Activated B cell treated with CpG ODN at 0.5 μM for 24 hours (primary cell): ENCODE measurements at regions not wholly inside any gene's neighbourhood (a gene's known extent, or its start where the extent isn't known, plus 50 kb on each side); places are given as distances from the start of the nearest gene placed in this dataset.
"Not testable (repeated sequence)": the region's sequence is repeated elsewhere in the genome, so short reads cannot be mapped to it uniquely, and the experiment has no call there.

Experiments
- ATAC-seq: fragments of 200-7000 bp; cut with Tn5 transposase; one replicate; pipeline ENCODE4 v1.10.0; 2021; ENCODE audit warnings: low read depth, mild to moderate bottlenecking, moderate library complexity
- CTCF ChIA-PET: fragments of 350-600 bp; sonication (Branson Sonifier 250); formaldehyde crosslinking; loops from one replicate; lab custom pipeline; 2021; ENCODE audit warnings: antibody characterized with exemption; lab: Charles Lee
- POLR2A ChIA-PET: fragments of 350-600 bp; sonication (Branson Sonifier 250); formaldehyde crosslinking; loops from one replicate; lab custom pipeline; 2021; ENCODE audit warnings: antibody characterized with exemption; lab: Charles Lee
- DNase-seq: peaks from one replicate; pipeline ENCODE4 v3.0.0; 2022
- H3K27ac Mint-ChIP-seq: one replicate; pipeline ENCODE4 v1.8.0; 2020; ENCODE audit warnings: mixed read lengths
- H3K27me3 Mint-ChIP-seq: one replicate; pipeline ENCODE4 v1.8.0; 2021; ENCODE audit warnings: mixed read lengths
- H3K36me3 Mint-ChIP-seq: one replicate; pipeline ENCODE4 v1.8.0; 2021; ENCODE audit warnings: low read depth, mixed read lengths
- H3K4me1 Mint-ChIP-seq: one replicate; pipeline ENCODE4 v1.8.0; 2021; ENCODE audit warnings: mixed read lengths
- H3K4me3 Mint-ChIP-seq: one replicate; pipeline ENCODE4 v1.8.0; 2020; ENCODE audit warnings: mild to moderate bottlenecking, mixed read lengths
- H3K9me3 Mint-ChIP-seq: one replicate; pipeline ENCODE4 v1.8.0; 2020; ENCODE audit warnings: mixed read lengths
- CTCF ChIP-seq: fragments of 200-600 bp; IDR thresholded peaks from one replicate; pipeline ENCODE4 v1.8.0; 2022; ENCODE audit warnings: antibody characterized with exemption, mild to moderate bottlenecking
- intact Hi-C: fragments of 100-400 bp; cut with micrococcal nuclease; formaldehyde crosslinking; loops from one replicate; pipeline ENCODE4 v1.15.1; 2024

- intact Hi-C loops: no loop called here
- no peak overlapping the region for H3K4me3 Mint-ChIP-seq
- no peaks in the 10 kb centered on the region for H3K4me1 Mint-ChIP-seq
- ATAC-seq (no peak), DNase-seq (no peak)
- no peak for TF ChIP-seq CTCF
- H3K9me3 Mint-ChIP-seq: no peaks in the 10 kb centered on the region
- ChIA-PET CTCF (no interaction called here), POLR2A (no interaction called here)
- H3K27me3 Mint-ChIP-seq: no peaks in the 10 kb centered on the region
- no peak overlapping the region for H3K27ac Mint-ChIP-seq
- no peaks in the 10 kb centered on the region for H3K36me3 Mint-ChIP-seq
Measured at GRCh38 chr2:137897082-137897481, 67.2 kb upstream of the HNMT start.

GRCh38 chr2:137900421-137901141, 63.7 kb upstream of the HNMT start:
- no peaks in the 10 kb centered on the region for H3K4me1 Mint-ChIP-seq
- DNase-seq (no peak), ATAC-seq (no peak)
- no peaks in the 10 kb centered on the region for H3K36me3 Mint-ChIP-seq
- CTCF ChIA-PET: no interaction called here
- TF ChIP-seq CTCF: no peak
- H3K27ac Mint-ChIP-seq: no peak overlapping the region
- POLR2A ChIA-PET: no interaction called here
- H3K9me3 Mint-ChIP-seq: no peaks in the 10 kb centered on the region
- peaks cover 2% of the 10 kb centered on the region for H3K27me3 Mint-ChIP-seq
- no peak overlapping the region for H3K4me3 Mint-ChIP-seq
- intact Hi-C loops: no loop called here

- Mint-ChIP-seq H3K27ac (no peak overlapping the region), H3K36me3 (no peaks in the 10 kb centered on the region), H3K9me3 (no peaks in the 10 kb centered on the region), H3K27me3 (peaks cover 2% of the 10 kb centered on the region), H3K4me1 (no peaks in the 10 kb centered on the region), H3K4me3 (no peak overlapping the region)
- POLR2A ChIA-PET: no interaction called here
- CTCF ChIA-PET: interaction anchor here (4.1 to 4.4 kb wide), 2 partner anchors 876 to 917 kb away, joined by 31 to 50 read pairs; no protein-coding TSS in a partner anchor
- ATAC-seq (no peak), DNase-seq (no peak)
- intact Hi-C loops: loop anchor here (1.0 to 5.0 kb wide), 4 partner anchors 464 to 917 kb away; no protein-coding TSS in a partner anchor
- no peak for TF ChIP-seq CTCF
Measured at GRCh38 chr2:137910641-137911040, 53.6 kb upstream of the HNMT start.

- POLR2A ChIA-PET: no interaction called here
- H3K4me1 Mint-ChIP-seq: no peaks in the 10 kb centered on the region
- no peaks in the 10 kb centered on the region for H3K9me3 Mint-ChIP-seq
- TF ChIP-seq CTCF: no peak
- no peaks in the 10 kb centered on the region for H3K36me3 Mint-ChIP-seq
- ATAC-seq (no peak), DNase-seq (no peak)
- CTCF ChIA-PET: interaction anchor here (1.0 to 4.4 kb wide), 4 partner anchors 177 to 915 kb away, joined by 3 to 50 read pairs (median 18); no protein-coding TSS in a partner anchor
- intact Hi-C loops: loop anchor here (5.0 kb wide), 1 partner anchor 805 kb away; no protein-coding TSS in a partner anchor
- H3K4me3 Mint-ChIP-seq: no peak overlapping the region
- H3K27ac Mint-ChIP-seq: no peak overlapping the region
- H3K27me3 Mint-ChIP-seq: peaks cover 2% of the 10 kb centered on the region
Measured at GRCh38 chr2:137912371-137912770, 51.9 kb upstream of the HNMT start.

- DNase-seq (no peak), ATAC-seq (no peak)
- Mint-ChIP-seq H3K4me1 (no peaks in the 10 kb centered on the region), H3K36me3 (no peaks in the 10 kb centered on the region), H3K27me3 (peaks cover 2% of the 10 kb centered on the region), H3K4me3 (no peak overlapping the region), H3K27ac (no peak overlapping the region), H3K9me3 (no peaks in the 10 kb centered on the region)
- TF ChIP-seq CTCF: no peak
- POLR2A ChIA-PET: no interaction called here
- CTCF ChIA-PET: interaction anchor here (4.1 to 4.4 kb wide), 2 partner anchors 873 to 914 kb away, joined by 31 to 50 read pairs; no protein-coding TSS in a partner anchor
- intact Hi-C loops: loop anchor here (5.0 kb wide), 1 partner anchor 804 kb away; no protein-coding TSS in a partner anchor
Measured at GRCh38 chr2:137913169-137913568, 51.1 kb upstream of the HNMT start.

GRCh38 chr2:137913648-137914047, 50.6 kb upstream of the HNMT start:
- POLR2A ChIA-PET: not testable (repeated sequence)

More at GRCh38 chr2:137913648-137914047, 50.6 kb upstream of the HNMT start:
- CTCF ChIA-PET: interaction anchor here (4.1 kb wide), 1 partner anchor 914 kb away, joined by 50 read pairs; no protein-coding TSS in a partner anchor
- H3K4me3 Mint-ChIP-seq, ATAC-seq, H3K4me1 Mint-ChIP-seq, DNase-seq, H3K27ac Mint-ChIP-seq, H3K27me3 Mint-ChIP-seq, H3K9me3 Mint-ChIP-seq, H3K36me3 Mint-ChIP-seq: not testable (repeated sequence)
- intact Hi-C loops: loop anchor here (5.0 kb wide), 1 partner anchor 804 kb away; no protein-coding TSS in a partner anchor
